ENCODE measurements at regions not wholly inside any gene's neighbourhood (a gene's known extent, or its start where the extent isn't known, plus 50 kb on each side); places are given as distances from the start of the nearest gene placed in this dataset.
"Not testable (repeated sequence)": the region's sequence is repeated elsewhere in the genome, so short reads cannot be mapped to it uniquely, and the experiment has no call there.

- DNase-seq (ENCODE audit: low read depth in 2 of 2), result no peak
These were observed 108.9 kb upstream of the CIBAR2 start for GRCh38 chr16:85220964-85221731.

- no peak for DNase-seq (ENCODE audit: low read depth in 2 of 2)
These were observed 109.5 kb upstream of the CIBAR2 start for GRCh38 chr16:85221771-85222154.

GRCh38 chr16:85222155-85222863, 110.0 kb upstream of the CIBAR2 start:
- DNase-seq (ENCODE audit: low read depth in 2 of 2), result no peak

- no peak for DNase-seq (ENCODE audit: low read depth in 2 of 2)
These were observed 113.0 kb upstream of the CIBAR2 start for GRCh38 chr16:85225257-85225656.

GRCh38 chr16:85225721-85226120, 113.4 kb upstream of the CIBAR2 start:
- DNase-seq (ENCODE audit: low read depth in 2 of 2), result no peak

GRCh38 chr16:85227084-85227945, 115.0 kb upstream of the CIBAR2 start:
- no peak for DNase-seq (ENCODE audit: low read depth in 2 of 2)

GRCh38 chr16:85227946-85228862, 115.9 kb upstream of the CIBAR2 start:
- no peak for DNase-seq (ENCODE audit: low read depth in 2 of 2)

GRCh38 chr16:85228970-85229430, 116.7 kb upstream of the CIBAR2 start:
- DNase-seq (ENCODE audit: low read depth in 2 of 2), result no peak

- DNase-seq (ENCODE audit: low read depth in 2 of 2), result no peak
These were observed 117.7 kb upstream of the CIBAR2 start for GRCh38 chr16:85229869-85230462.

- DNase-seq (ENCODE audit: low read depth in 2 of 2), result not testable (repeated sequence)
These were observed 118.6 kb upstream of the CIBAR2 start for GRCh38 chr16:85230764-85231383.

- no peak for DNase-seq (ENCODE audit: low read depth in 2 of 2)
These were observed 119.7 kb upstream of the CIBAR2 start for GRCh38 chr16:85231959-85232358.

GRCh38 chr16:85232369-85233142, 120.3 kb upstream of the CIBAR2 start:
- DNase-seq (ENCODE audit: low read depth in 2 of 2), result no peak

- no peak for DNase-seq (ENCODE audit: low read depth in 2 of 2)
These were observed 121.2 kb upstream of the CIBAR2 start for GRCh38 chr16:85233516-85233915.

GRCh38 chr16:85234310-85235204, 122.3 kb upstream of the CIBAR2 start:
- no peak for DNase-seq (ENCODE audit: low read depth in 2 of 2)

- no peak for DNase-seq (ENCODE audit: low read depth in 2 of 2)
These were observed 123.9 kb upstream of the CIBAR2 start for GRCh38 chr16:85235991-85236817.

- no peak for DNase-seq (ENCODE audit: low read depth in 2 of 2)
These were observed 124.5 kb upstream of the CIBAR2 start for GRCh38 chr16:85236818-85237150.

- DNase-seq (ENCODE audit: low read depth in 2 of 2), result no peak
These were observed 125.5 kb upstream of the CIBAR2 start for GRCh38 chr16:85237817-85238216.

- no peak for DNase-seq (ENCODE audit: low read depth in 2 of 2)
These were observed 126.0 kb upstream of the CIBAR2 start for GRCh38 chr16:85238233-85238647.

Data from stimulated activated CD4-positive, alpha-beta T cell treated with anti-CD3 and anti-CD28 coated beads, Interleukin-1b, Interleukin-23, amount 100 ng/mL, for 1 hour (primary cell).